SK-N-SH (cell line): ENCODE measurements at regions not wholly inside any gene's neighbourhood (a gene's known extent, or its start where the extent isn't known, plus 50 kb on each side); places are given as distances from the start of the nearest gene placed in this dataset.

Experiments
- CHD2 ChIP-seq: fragments of 150-350 bp; IDR thresholded peaks from 2 replicates; pipeline ENCODE4 v1.6.1; 2018; ENCODE audit warnings: low read length; ENCODE audit not compliant: partially characterized antibody
- ELF1 ChIP-seq: IDR thresholded peaks from 2 replicates; pipeline ENCODE4 v1.4.0; 2012
- EP300 ChIP-seq, 2 experiments: IDR thresholded peaks; 2 replicates each; pipeline versions ENCODE4 v1.4.0 to v1.6.1; 2012; ENCODE audit warnings: borderline replicate concordance in 1 of 2, low read depth in 1 of 2, low read length in 1 of 2
- FOXM1 ChIP-seq: IDR thresholded peaks from 2 replicates; pipeline ENCODE4 v1.4.0; 2012; ENCODE audit warnings: low read depth, mild to moderate bottlenecking
- GATA2 ChIP-seq: sonication (generic); formaldehyde crosslinking; IDR thresholded peaks from 2 replicates; pipeline ENCODE4 v1.5.0; 2020; ENCODE audit warnings: mild to moderate bottlenecking, missing genetic modification reagents
- MEF2A ChIP-seq: IDR thresholded peaks from 2 replicates; pipeline ENCODE4 v1.4.0; 2012; ENCODE audit warnings: low read depth, borderline replicate concordance
- NRF1 ChIP-seq: IDR thresholded peaks from 2 replicates; pipeline ENCODE4 v1.6.1; 2012; ENCODE audit warnings: low read depth, mild to moderate bottlenecking, low read length
- POLR2AphosphoS5 ChIP-seq: IDR thresholded peaks from 2 replicates; pipeline ENCODE4 v1.6.1; 2012; ENCODE audit warnings: low read depth, low read length
- RCOR1 ChIP-seq: fragments of 150-350 bp; IDR thresholded peaks from 2 replicates; pipeline ENCODE4 v1.6.1; 2017; ENCODE audit warnings: antibody characterized with exemption, low read length
- RXRA ChIP-seq: IDR thresholded peaks from 2 replicates; pipeline ENCODE4 v1.4.0; 2012; ENCODE audit warnings: low read depth, mild to moderate bottlenecking, borderline replicate concordance
- TAF1 ChIP-seq: IDR thresholded peaks from 2 replicates; pipeline ENCODE4 v1.6.1; 2012; ENCODE audit warnings: low read depth, mild to moderate bottlenecking, low read length, moderate library complexity, borderline replicate concordance
- USF1 ChIP-seq: IDR thresholded peaks from 2 replicates; pipeline ENCODE4 v1.4.0; 2012; ENCODE audit warnings: low read depth, borderline replicate concordance
- TF ChIP-seq, protein P1 (sequence below): fragments of 200-600 bp; sonication (generic); IDR thresholded peaks from 2 replicates; pipeline ENCODE4 v1.6.1; 2017; ENCODE audit warnings: antibody characterized with exemption, mild to moderate bottlenecking, moderate library complexity
- TF ChIP-seq, protein P2 (sequence below): IDR thresholded peaks from 2 replicates; pipeline ENCODE4; 2012

GRCh38 chr1:104197516-104197915, 447.8 kb downstream of the AMY1C start:
- TF ChIP-seq EP300 (IDR thresholded peaks at IDR 0.05; ENCODE audit: borderline replicate concordance in 1 of 2, low read depth in 1 of 2, low read length in 1 of 2) (no peak), NRF1 (no peak), POLR2AphosphoS5 (no peak), RCOR1 (no peak), ELF1 (no peak), USF1 (no peak), RXRA (no peak), GATA2 (CRISPR knock-in tag) (no peak), TAF1 (no peak), CHD2 (no peak), MEF2A (no peak), FOXM1 (no peak)
- TF ChIP-seq, protein P1, sequence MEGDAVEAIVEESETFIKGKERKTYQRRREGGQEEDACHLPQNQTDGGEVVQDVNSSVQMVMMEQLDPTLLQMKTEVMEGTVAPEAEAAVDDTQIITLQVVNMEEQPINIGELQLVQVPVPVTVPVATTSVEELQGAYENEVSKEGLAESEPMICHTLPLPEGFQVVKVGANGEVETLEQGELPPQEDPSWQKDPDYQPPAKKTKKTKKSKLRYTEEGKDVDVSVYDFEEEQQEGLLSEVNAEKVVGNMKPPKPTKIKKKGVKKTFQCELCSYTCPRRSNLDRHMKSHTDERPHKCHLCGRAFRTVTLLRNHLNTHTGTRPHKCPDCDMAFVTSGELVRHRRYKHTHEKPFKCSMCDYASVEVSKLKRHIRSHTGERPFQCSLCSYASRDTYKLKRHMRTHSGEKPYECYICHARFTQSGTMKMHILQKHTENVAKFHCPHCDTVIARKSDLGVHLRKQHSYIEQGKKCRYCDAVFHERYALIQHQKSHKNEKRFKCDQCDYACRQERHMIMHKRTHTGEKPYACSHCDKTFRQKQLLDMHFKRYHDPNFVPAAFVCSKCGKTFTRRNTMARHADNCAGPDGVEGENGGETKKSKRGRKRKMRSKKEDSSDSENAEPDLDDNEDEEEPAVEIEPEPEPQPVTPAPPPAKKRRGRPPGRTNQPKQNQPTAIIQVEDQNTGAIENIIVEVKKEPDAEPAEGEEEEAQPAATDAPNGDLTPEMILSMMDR: no peak
- TF ChIP-seq, protein P2, sequence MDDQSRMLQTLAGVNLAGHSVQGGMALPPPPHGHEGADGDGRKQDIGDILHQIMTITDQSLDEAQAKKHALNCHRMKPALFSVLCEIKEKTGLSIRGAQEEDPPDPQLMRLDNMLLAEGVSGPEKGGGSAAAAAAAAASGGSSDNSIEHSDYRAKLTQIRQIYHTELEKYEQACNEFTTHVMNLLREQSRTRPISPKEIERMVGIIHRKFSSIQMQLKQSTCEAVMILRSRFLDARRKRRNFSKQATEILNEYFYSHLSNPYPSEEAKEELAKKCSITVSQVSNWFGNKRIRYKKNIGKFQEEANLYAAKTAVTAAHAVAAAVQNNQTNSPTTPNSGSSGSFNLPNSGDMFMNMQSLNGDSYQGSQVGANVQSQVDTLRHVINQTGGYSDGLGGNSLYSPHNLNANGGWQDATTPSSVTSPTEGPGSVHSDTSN: no peak
